ENCODE measurements at regions not wholly inside any gene's neighbourhood (a gene's known extent, or its start where the extent isn't known, plus 50 kb on each side); places are given as distances from the start of the nearest gene placed in this dataset.

DNA sequence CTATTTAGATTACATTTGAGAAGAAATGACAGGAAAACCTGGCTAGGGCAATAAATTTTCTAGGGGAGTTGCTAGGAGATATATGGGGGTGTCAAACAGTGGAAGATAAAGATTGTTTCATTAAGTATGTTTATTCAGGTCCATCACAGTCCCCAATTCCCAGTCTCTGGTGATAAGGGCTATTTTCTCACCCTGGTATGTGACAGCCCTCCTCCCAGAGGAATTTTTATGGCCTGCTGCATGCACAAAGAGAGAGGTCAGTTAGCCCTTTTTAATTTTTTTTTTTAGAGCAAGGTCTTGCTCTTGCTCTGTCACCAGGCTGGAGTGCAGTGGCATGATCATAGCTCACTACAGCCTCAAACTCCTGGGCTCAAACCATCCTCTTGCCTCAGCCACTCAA, 53.6 kb upstream of the ATF7IP2 start:
- DNase-seq (ENCODE audit: low read depth, low spot score) = no peak
- Histone ChIP-seq H3K4me1 (ENCODE audit: control insufficient read depth, extremely low read depth, insufficient read depth, low read length) (no peaks in the 10 kb centered on the region), H3K27ac (ENCODE audit: insufficient read depth, low read depth, low read length) (no peak overlapping the region), H3K27me3 (ENCODE audit: control insufficient read depth in 2 of 2, insufficient read depth in 2 of 2, low read length in 2 of 2) (no peaks in the 10 kb centered on the region), H3K9ac (replicated peaks; ENCODE audit: extremely low read depth, insufficient read depth, low read length) (no peak overlapping the region), H3K4me3 (replicated peaks in 1 of 3; ENCODE audit: insufficient read depth in 1 of 3, low read depth in 1 of 3, low read length in 3 of 3) (no peak overlapping the region), H3K36me3 (ENCODE audit: control insufficient read depth in 2 of 2, extremely low read depth in 1 of 2, insufficient read depth in 2 of 2, low read length in 2 of 2) (no peaks in the 10 kb centered on the region), H2AFZ (ENCODE audit: low read depth, low read length) (no peak overlapping the region), H3K9me3 (replicated peaks; ENCODE audit: control insufficient read depth, insufficient read depth, low read length) (no peaks in the 10 kb centered on the region), H3K79me2 (ENCODE audit: control insufficient read depth, insufficient read depth, low read length) (no peaks in the 10 kb centered on the region), H3K4me2 (ENCODE audit: insufficient read depth, low read length) (no peak overlapping the region), H4K20me1 (replicated peaks; ENCODE audit: control insufficient read depth, extremely low read depth, insufficient read depth, low read length) (no peaks in the 10 kb centered on the region), H3K9me1 (replicated peaks; ENCODE audit: control insufficient read depth, extremely low read depth, insufficient read depth, low read length) (no peaks in the 10 kb centered on the region)
- intact Hi-C loops (cut with micrococcal nuclease) = no loop called here
- POLR2A ChIA-PET = no interaction called here
- TF ChIP-seq POLR2A (IDR thresholded peaks at IDR 0.05; ENCODE audit: low read depth, low read length) = no peak
- TF ChIP-seq GATA2 (IDR thresholded peaks at IDR 0.05; ENCODE audit: insufficient read depth, insufficient read length, low read depth, low read length) = no peak
- no peak for TF ChIP-seq EZH2 (IDR thresholded peaks at IDR 0.05; ENCODE audit: borderline replicate concordance, low read depth, low read length, severe bottlenecking)
- TF ChIP-seq JUN (IDR thresholded peaks at IDR 0.05; ENCODE audit: borderline replicate concordance, insufficient read depth, insufficient read length, low read depth) = no peak
- TF ChIP-seq, protein P1, sequence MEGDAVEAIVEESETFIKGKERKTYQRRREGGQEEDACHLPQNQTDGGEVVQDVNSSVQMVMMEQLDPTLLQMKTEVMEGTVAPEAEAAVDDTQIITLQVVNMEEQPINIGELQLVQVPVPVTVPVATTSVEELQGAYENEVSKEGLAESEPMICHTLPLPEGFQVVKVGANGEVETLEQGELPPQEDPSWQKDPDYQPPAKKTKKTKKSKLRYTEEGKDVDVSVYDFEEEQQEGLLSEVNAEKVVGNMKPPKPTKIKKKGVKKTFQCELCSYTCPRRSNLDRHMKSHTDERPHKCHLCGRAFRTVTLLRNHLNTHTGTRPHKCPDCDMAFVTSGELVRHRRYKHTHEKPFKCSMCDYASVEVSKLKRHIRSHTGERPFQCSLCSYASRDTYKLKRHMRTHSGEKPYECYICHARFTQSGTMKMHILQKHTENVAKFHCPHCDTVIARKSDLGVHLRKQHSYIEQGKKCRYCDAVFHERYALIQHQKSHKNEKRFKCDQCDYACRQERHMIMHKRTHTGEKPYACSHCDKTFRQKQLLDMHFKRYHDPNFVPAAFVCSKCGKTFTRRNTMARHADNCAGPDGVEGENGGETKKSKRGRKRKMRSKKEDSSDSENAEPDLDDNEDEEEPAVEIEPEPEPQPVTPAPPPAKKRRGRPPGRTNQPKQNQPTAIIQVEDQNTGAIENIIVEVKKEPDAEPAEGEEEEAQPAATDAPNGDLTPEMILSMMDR (IDR thresholded peaks at IDR 0.05; ENCODE audit: extremely low read depth in 1 of 2, insufficient read depth in 1 of 2, low read depth in 1 of 2, low read length in 2 of 2) = no peak
- TF ChIP-seq, protein P2, sequence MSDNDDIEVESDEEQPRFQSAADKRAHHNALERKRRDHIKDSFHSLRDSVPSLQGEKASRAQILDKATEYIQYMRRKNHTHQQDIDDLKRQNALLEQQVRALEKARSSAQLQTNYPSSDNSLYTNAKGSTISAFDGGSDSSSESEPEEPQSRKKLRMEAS (IDR thresholded peaks at IDR 0.05; ENCODE audit: insufficient read depth, insufficient read length) = no peak
- TF ChIP-seq FOS (IDR thresholded peaks at IDR 0.05; ENCODE audit: borderline replicate concordance, insufficient read depth, low read length) = no peak
- TF ChIP-seq MYC (IDR thresholded peaks at IDR 0.05; ENCODE audit: low read depth, low read length) = no peak
- no peak for FAIRE-seq
- dilution Hi-C loops (cut with MboI; ENCODE audit: extremely low pct_ligation_motif_present, low sequenced_read_pairs) = no loop called here
- BruUV-seq (replicated peaks) = no TSS peak
- CTCF ChIA-PET = no interaction called here
